A673 (cell line): ENCODE measurements at regions not wholly inside any gene's neighbourhood (a gene's known extent, or its start where the extent isn't known, plus 50 kb on each side); places are given as distances from the start of the nearest gene placed in this dataset.

Experiments used
- BruUV-seq: library from RNA; stranded (reverse); fragments of 400-500 nt; replicated peaks from 2 replicates; lab custom pipeline; 2021; lab: Mats Ljungman, UMichigan
- CTCF ChIA-PET: fragments of 300-600 bp; sonication (Branson Sonifier 250); formaldehyde crosslinking; loops from one replicate; lab custom pipeline; 2022; ENCODE audit warnings: antibody characterized with exemption; lab: Charles Lee
- POLR2A ChIA-PET: fragments of 300-600 bp; sonication (Branson Sonifier 250); formaldehyde crosslinking; loops from one replicate; lab custom pipeline; 2022; ENCODE audit warnings: antibody characterized with exemption; ENCODE audit not compliant: low non-redundant PET; lab: Charles Lee
- DNase-seq: peaks from one replicate; pipeline ENCODE4 v3.0.0-alpha.2; 2015; ENCODE audit warnings: low spot score
- H3K27ac ChIP-seq: fragments of 200-600 bp; sonication (generic); 2 replicates; pipeline ENCODE4 v1.5.1; 2016; ENCODE audit warnings: mixed run types, low read depth, mild to moderate bottlenecking, mixed read lengths, antibody characterized with exemption, low read length; ENCODE audit not compliant: poor library complexity, severe bottlenecking
- H3K27me3 ChIP-seq: fragments of 200-600 bp; sonication (generic); replicated peaks from 2 replicates; pipeline ENCODE4 v1.6.1; 2017; ENCODE audit warnings: mixed run types, low read depth, mild to moderate bottlenecking, mixed read lengths, antibody characterized with exemption, low read length; ENCODE audit not compliant: insufficient read depth, poor library complexity
- H3K36me3 ChIP-seq: fragments of 200-600 bp; sonication (generic); 2 replicates; pipeline ENCODE4 v1.6.1; 2016; ENCODE audit warnings: mixed run types, mild to moderate bottlenecking, mixed read lengths, antibody characterized with exemption, low read length; ENCODE audit not compliant: insufficient read depth, poor library complexity, severe bottlenecking
- H3K4me1 ChIP-seq: fragments of 200-600 bp; sonication (generic); 2 replicates; pipeline ENCODE4 v1.6.1; 2017; ENCODE audit warnings: mixed run types, mild to moderate bottlenecking, mixed read lengths, antibody characterized with exemption, low read length; ENCODE audit not compliant: insufficient read depth, poor library complexity, severe bottlenecking
- H3K4me3 ChIP-seq: fragments of 200-600 bp; sonication (generic); 2 replicates; pipeline ENCODE4 v1.5.1; 2016; ENCODE audit warnings: low read depth, mixed run types, mild to moderate bottlenecking, mixed read lengths, low read length; ENCODE audit not compliant: poor library complexity, severe bottlenecking
- H3K9me3 ChIP-seq: fragments of 200-600 bp; sonication (generic); 2 replicates; pipeline ENCODE4 v1.6.1; 2016; ENCODE audit warnings: mixed run types, low read depth, mild to moderate bottlenecking, mixed read lengths, antibody characterized with exemption, low read length; ENCODE audit not compliant: poor library complexity, severe bottlenecking
- EZH2 ChIP-seq: fragments of 200-600 bp; sonication (generic); IDR thresholded peaks from 2 replicates; pipeline ENCODE4 v1.6.1; 2017; ENCODE audit warnings: borderline replicate concordance, low read depth, mild to moderate bottlenecking, mixed read lengths, antibody characterized with exemption, low read length; ENCODE audit not compliant: poor library complexity, severe bottlenecking
- intact Hi-C: fragments of 100-400 bp; cut with micrococcal nuclease; formaldehyde crosslinking; loops from one replicate; pipeline ENCODE4 v1.10.0; 2022; ENCODE audit not compliant: unreplicated experiment
- TF ChIP-seq, protein P1 (sequence below): fragments of 300-800, 200-600 bp; sonication (generic); conservative IDR thresholded peaks from 2 replicates; pipeline ENCODE4 v1.5.1; 2017; ENCODE audit warnings: low read depth, mild to moderate bottlenecking, antibody characterized with exemption, low read length, moderate library complexity, mixed read lengths

DNA sequence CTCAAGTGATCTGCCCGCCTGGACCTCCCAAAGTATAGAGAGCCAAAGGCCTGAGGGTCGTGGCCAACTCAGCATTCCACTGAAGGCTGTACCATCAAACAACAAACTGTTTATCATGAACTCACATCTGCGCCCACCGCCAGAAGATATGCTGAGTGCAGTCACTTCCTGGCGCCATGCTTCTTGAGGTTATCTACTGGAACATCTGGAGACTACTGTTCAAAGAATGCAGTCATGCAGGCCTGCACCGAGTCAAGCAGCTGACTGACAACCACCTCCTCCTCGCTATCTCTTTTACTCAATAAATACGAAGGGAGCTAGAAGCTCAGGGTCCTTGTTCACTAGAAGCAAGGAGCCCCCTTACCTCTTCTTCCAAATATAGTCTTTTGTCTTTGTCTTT lies 473.9 kb upstream of the EEF2KMT start:
- intact Hi-C loops: no loop called here
- CTCF ChIA-PET: no interaction called here
- TF ChIP-seq, protein P1, sequence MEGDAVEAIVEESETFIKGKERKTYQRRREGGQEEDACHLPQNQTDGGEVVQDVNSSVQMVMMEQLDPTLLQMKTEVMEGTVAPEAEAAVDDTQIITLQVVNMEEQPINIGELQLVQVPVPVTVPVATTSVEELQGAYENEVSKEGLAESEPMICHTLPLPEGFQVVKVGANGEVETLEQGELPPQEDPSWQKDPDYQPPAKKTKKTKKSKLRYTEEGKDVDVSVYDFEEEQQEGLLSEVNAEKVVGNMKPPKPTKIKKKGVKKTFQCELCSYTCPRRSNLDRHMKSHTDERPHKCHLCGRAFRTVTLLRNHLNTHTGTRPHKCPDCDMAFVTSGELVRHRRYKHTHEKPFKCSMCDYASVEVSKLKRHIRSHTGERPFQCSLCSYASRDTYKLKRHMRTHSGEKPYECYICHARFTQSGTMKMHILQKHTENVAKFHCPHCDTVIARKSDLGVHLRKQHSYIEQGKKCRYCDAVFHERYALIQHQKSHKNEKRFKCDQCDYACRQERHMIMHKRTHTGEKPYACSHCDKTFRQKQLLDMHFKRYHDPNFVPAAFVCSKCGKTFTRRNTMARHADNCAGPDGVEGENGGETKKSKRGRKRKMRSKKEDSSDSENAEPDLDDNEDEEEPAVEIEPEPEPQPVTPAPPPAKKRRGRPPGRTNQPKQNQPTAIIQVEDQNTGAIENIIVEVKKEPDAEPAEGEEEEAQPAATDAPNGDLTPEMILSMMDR: no peak
- no peak for TF ChIP-seq EZH2

DNA sequence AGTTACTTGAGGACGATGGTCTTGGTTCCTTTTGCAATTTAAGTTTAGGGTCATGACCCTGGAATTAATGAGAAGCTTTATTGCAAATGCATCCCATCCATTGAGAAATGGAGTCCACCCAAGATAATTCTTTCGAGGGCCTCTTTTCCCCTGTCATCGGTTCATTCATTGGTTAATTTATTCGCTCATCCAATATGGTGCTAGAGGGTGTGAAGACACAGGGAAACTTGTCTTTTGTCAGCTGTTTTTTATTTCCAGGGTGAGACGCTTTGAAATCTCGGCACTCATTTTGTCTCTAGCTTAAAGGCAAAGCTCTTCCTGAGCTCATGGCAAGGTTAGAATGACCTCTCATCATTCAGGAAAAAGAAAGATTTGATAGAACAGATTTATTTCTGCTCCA lies 464.2 kb upstream of the EEF2KMT start:
- Histone ChIP-seq H3K27ac (no peak overlapping the region), H3K4me3 (no peak overlapping the region), H3K36me3 (no peaks in the 10 kb centered on the region), H3K27me3 (no peaks in the 10 kb centered on the region), H3K4me1 (no peaks in the 10 kb centered on the region), H3K9me3 (no peaks in the 10 kb centered on the region)
- no peak for DNase-seq
- intact Hi-C loops: no loop called here
- CTCF ChIA-PET: no interaction called here
- POLR2A ChIA-PET: no interaction called here
- no TSS peak for BruUV-seq
- TF ChIP-seq EZH2: no peak
- TF ChIP-seq, protein P1: no peak

More for the DNA sequence above, 473.9 kb upstream of the EEF2KMT start:
- no TSS peak for BruUV-seq
- no peak for DNase-seq
- H3K4me3 ChIP-seq: no peak overlapping the region
- no peaks in the 10 kb centered on the region for H3K36me3 ChIP-seq
- no peaks in the 10 kb centered on the region for H3K27me3 ChIP-seq
- POLR2A ChIA-PET: no interaction called here
- H3K4me1 ChIP-seq: no peaks in the 10 kb centered on the region
- H3K9me3 ChIP-seq: no peaks in the 10 kb centered on the region
- no peak overlapping the region for H3K27ac ChIP-seq

DNA sequence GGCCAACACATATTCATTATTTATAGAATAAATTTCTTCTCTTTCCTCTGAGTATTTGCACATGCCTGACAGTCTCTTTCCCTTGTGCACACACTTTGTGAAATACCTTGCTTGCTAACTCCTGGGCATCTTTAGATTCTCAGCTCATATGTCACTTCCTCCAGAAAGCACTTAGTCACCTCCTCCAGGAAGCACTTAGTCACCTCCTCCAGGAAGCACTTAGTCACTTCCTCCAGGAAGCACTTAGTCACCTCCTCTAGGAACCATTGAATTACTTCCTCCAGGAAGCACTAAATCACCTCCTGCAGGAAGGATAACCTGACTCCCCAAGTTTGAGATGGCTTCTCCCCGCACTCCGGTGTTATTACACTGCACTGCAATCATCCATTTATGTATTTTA lies 462.5 kb upstream of the EEF2KMT start:
- ChIA-PET POLR2A (no interaction called here), CTCF (no interaction called here)
- Histone ChIP-seq H3K4me3 (no peak overlapping the region), H3K4me1 (no peaks in the 10 kb centered on the region), H3K36me3 (no peaks in the 10 kb centered on the region), H3K9me3 (no peaks in the 10 kb centered on the region), H3K27ac (peak overlapping the region; percentile 16), H3K27me3 (no peaks in the 10 kb centered on the region)
- DNase-seq: peak; percentile 67
- TF ChIP-seq, protein P1: no peak
- TF ChIP-seq EZH2: no peak
- no TSS peak for BruUV-seq
- intact Hi-C loops: no loop called here
